ENCODE measurements at regions not wholly inside any gene's neighbourhood (a gene's known extent, or its start where the extent isn't known, plus 50 kb on each side); places are given as distances from the start of the nearest gene placed in this dataset.

GRCh38 chr2:9791711-9792110 lies 51.6 kb upstream of the TAF1B start:
- H3K27me3 ChIP-seq (ENCODE audit: control insufficient read depth, insufficient read depth, low read length) = no peaks in the 10 kb centered on the region
- no peak for ATAC-seq
- H3K36me3 ChIP-seq (ENCODE audit: control insufficient read depth, insufficient read depth, low read length) = no peaks in the 10 kb centered on the region
- in situ Hi-C loops (cut with HindIII; ENCODE audit: low pct_unique_long_range_greater_than_20kb, low sequenced_read_pairs) (no loop called here), intact Hi-C loops (cut with micrococcal nuclease; ENCODE audit: unreplicated experiment) (loop anchor here (10.0 kb wide), 1 partner anchor 157 kb away; the partner anchor contains the start of gene YWHAQ)
- no peak overlapping the region for H3K4me3 ChIP-seq (ENCODE audit: low read depth in 2 of 2, low read length in 2 of 2)
- H3K4me1 ChIP-seq (ENCODE audit: control insufficient read depth, insufficient read depth, low read length) = no peaks in the 10 kb centered on the region
- TF ChIP-seq TCF7L2 (IDR thresholded peaks at IDR 0.05; ENCODE audit: low read depth, low read length) (no peak), SIN3A (IDR thresholded peaks at IDR 0.05; ENCODE audit: borderline replicate concordance, insufficient read depth, low read depth, low read length) (no peak), CTCF (IDR thresholded peaks at IDR 0.05) (no peak), POLR2AphosphoS5 (IDR thresholded peaks at IDR 0.05; ENCODE audit: low read depth, low read length) (no peak), REST (IDR thresholded peaks at IDR 0.05; ENCODE audit: insufficient read depth in 1 of 2, low read depth in 2 of 2, low read length in 1 of 2) (no peak)
- no peak for DNase-seq (ENCODE audit: low read depth, low spot score)
- no TSS peak for BruUV-seq (replicated peaks)
- no peak overlapping the region for H3K27ac ChIP-seq (ENCODE audit: low read length)
- H3K9me3 ChIP-seq (ENCODE audit: control insufficient read depth, insufficient read depth, low read depth, low read length) = no peaks in the 10 kb centered on the region
- ChIA-PET CTCF (no interaction called here), POLR2A (no interaction called here)

- ChIA-PET POLR2A (no interaction called here), CTCF (interaction anchor here (0.5 kb wide), 1 partner anchor 11 kb away, joined by 3 read pairs; no protein-coding TSS in a partner anchor)
- intact Hi-C loops (cut with micrococcal nuclease; ENCODE audit: unreplicated experiment) = loop anchor here (10.0 kb wide), 1 partner anchor 159 kb away; the partner anchor contains the start of gene YWHAQ
- H3K4me1 ChIP-seq (ENCODE audit: control insufficient read depth, insufficient read depth, low read length) = peaks cover 2% of the 10 kb centered on the region; the same call in 1 of the 2 replicates
- TF ChIP-seq REST (IDR thresholded peaks at IDR 0.05; ENCODE audit: insufficient read depth in 1 of 2, low read depth in 2 of 2, low read length in 1 of 2) (no peak), POLR2AphosphoS5 (IDR thresholded peaks at IDR 0.05; ENCODE audit: low read depth, low read length) (no peak), SIN3A (IDR thresholded peaks at IDR 0.05; ENCODE audit: borderline replicate concordance, insufficient read depth, low read depth, low read length) (no peak), CTCF (IDR thresholded peaks at IDR 0.05) (no peak), TCF7L2 (IDR thresholded peaks at IDR 0.05; ENCODE audit: low read depth, low read length) (no peak)
- H3K9me3 ChIP-seq (ENCODE audit: control insufficient read depth, insufficient read depth, low read depth, low read length) = no peaks in the 10 kb centered on the region
- no peak for ATAC-seq
- H3K36me3 ChIP-seq (ENCODE audit: control insufficient read depth, insufficient read depth, low read length) = no peaks in the 10 kb centered on the region
- no peak for DNase-seq (ENCODE audit: low read depth, low spot score)
- H3K27ac ChIP-seq (ENCODE audit: low read length) = no peak overlapping the region
- no peak overlapping the region for H3K4me3 ChIP-seq (ENCODE audit: low read depth in 2 of 2, low read length in 2 of 2)
- H3K27me3 ChIP-seq (ENCODE audit: control insufficient read depth, insufficient read depth, low read length) = no peaks in the 10 kb centered on the region
- BruUV-seq (replicated peaks) = no TSS peak
- in situ Hi-C loops (cut with HindIII; ENCODE audit: low pct_unique_long_range_greater_than_20kb, low sequenced_read_pairs) = no loop called here
These were observed 49.9 kb upstream of the TAF1B start for GRCh38 chr2:9793156-9793917.

Measured in Panc1 (cell line).